Peyer's patch (tissue), 4 donors: ENCODE measurements at regions not wholly inside any gene's neighbourhood (a gene's known extent, or its start where the extent isn't known, plus 50 kb on each side); places are given as distances from the start of the nearest gene placed in this dataset.

Source experiments
- DNase-seq, 3 donors: peaks; one replicate each; pipeline ENCODE4 v3.0.0-alpha.2; 2017 to 2019
- H3K27ac ChIP-seq, 4 donors: fragments of 200-600 bp; sonication (generic); one replicate each; pipeline ENCODE4 v1.5.1; 2016 to 2019
- H3K27me3 ChIP-seq, 2 donors: fragments of 200-600 bp; sonication (generic); one replicate each; pipeline ENCODE4 v1.5.1; 2019
- H3K36me3 ChIP-seq, 3 donors: fragments of 200-600 bp; sonication (generic); one replicate each; pipeline ENCODE4 v1.5.1; 2016 to 2019
- H3K4me1 ChIP-seq, 4 donors: fragments of 200-600 bp; sonication (generic); one replicate each; pipeline ENCODE4 v1.5.1; 2016 to 2019
- H3K4me3 ChIP-seq, 4 donors: fragments of 200-600 bp; sonication (generic); 1 replicate in 3 of 4; 2 replicates in 1 of 4; pipeline ENCODE4 v1.5.1; 2016 to 2019; ENCODE audit warnings: mild to moderate bottlenecking in 1 of 4
- H3K9me3 ChIP-seq, 4 donors: fragments of 200-600 bp; sonication (generic); one replicate each; pipeline ENCODE4 v1.5.1; 2016 to 2019; ENCODE audit warnings: mild to moderate bottlenecking in 1 of 4
- POLR2A ChIP-seq, 2 donors: fragments of 450-650 bp; IDR thresholded peaks; one replicate each; pipeline ENCODE4 v1.5.1; 2017; ENCODE audit warnings: antibody characterized with exemption in 2 of 2, mild to moderate bottlenecking in 2 of 2, moderate library complexity in 2 of 2
- TF ChIP-seq, protein P1 (sequence below), 6 experiments: fragments of 450-650 bp in 4 of 6; fragments of 200-600 bp in 2 of 6; sonication (generic) in 1 of 6; IDR thresholded peaks; one replicate each; pipeline ENCODE4 v1.5.1; 2017 to 2019; ENCODE audit warnings: antibody characterized with exemption in 6 of 6, mild to moderate bottlenecking in 3 of 6, moderate library complexity in 1 of 6

DNA sequence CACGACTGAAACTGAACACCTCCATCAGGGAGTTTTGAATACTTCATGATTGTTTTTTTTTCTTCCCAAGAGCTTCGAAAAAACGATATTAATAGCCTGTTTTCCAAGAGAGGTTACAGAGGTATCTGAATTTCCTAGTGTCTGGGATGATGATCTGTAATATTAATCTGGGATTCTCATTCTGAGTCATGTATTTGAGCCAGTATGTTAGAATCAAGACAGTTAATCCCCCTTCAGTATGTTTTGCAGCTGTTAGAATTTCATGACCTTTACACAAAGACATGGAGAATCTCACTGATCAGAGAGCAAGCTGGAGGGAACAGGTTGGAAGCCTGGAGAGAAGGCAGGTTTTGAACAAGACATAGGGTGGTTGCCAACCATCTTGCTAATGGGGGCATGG, 234.5 kb upstream of the GAP43 start:
- no peak for DNase-seq
- TF ChIP-seq, protein P1, sequence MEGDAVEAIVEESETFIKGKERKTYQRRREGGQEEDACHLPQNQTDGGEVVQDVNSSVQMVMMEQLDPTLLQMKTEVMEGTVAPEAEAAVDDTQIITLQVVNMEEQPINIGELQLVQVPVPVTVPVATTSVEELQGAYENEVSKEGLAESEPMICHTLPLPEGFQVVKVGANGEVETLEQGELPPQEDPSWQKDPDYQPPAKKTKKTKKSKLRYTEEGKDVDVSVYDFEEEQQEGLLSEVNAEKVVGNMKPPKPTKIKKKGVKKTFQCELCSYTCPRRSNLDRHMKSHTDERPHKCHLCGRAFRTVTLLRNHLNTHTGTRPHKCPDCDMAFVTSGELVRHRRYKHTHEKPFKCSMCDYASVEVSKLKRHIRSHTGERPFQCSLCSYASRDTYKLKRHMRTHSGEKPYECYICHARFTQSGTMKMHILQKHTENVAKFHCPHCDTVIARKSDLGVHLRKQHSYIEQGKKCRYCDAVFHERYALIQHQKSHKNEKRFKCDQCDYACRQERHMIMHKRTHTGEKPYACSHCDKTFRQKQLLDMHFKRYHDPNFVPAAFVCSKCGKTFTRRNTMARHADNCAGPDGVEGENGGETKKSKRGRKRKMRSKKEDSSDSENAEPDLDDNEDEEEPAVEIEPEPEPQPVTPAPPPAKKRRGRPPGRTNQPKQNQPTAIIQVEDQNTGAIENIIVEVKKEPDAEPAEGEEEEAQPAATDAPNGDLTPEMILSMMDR (IDR thresholded peaks at IDR 0.05) = no peak
- TF ChIP-seq POLR2A (IDR thresholded peaks at IDR 0.05) = no peak

DNA sequence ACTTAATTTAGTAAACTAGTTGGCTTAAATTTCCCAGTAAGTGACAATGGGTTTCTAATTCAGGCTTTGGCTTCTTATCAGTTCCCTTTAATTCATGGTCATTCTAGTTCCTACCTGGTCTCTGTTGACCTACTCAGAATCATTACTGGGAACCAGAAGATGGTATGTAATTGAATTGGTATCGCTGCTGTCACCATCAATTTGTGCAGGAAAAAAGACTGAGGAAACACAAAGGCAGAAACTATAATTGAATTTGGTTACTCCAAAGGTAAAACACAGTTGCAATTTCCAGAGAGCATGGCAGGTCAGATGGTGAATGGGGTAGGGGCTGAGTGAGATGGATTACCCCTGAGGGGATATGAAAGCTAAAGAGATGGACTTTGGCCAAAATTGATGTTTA, 226.5 kb upstream of the GAP43 start:
- H3K4me1 ChIP-seq = no peaks in the 10 kb centered on the region
- no peak for DNase-seq
- no peaks in the 10 kb centered on the region for H3K36me3 ChIP-seq
- H3K27me3 ChIP-seq = no peaks in the 10 kb centered on the region
- TF ChIP-seq, protein P1 (IDR thresholded peaks at IDR 0.05) = no peak
- TF ChIP-seq POLR2A (IDR thresholded peaks at IDR 0.05) = no peak
- H3K9me3 ChIP-seq = no peaks in the 10 kb centered on the region
- no peak overlapping the region for H3K4me3 ChIP-seq
- no peak overlapping the region for H3K27ac ChIP-seq

More for the DNA sequence above, 234.5 kb upstream of the GAP43 start:
- no peak overlapping the region for H3K27ac ChIP-seq
- H3K9me3 ChIP-seq = no peaks in the 10 kb centered on the region
- no peaks in the 10 kb centered on the region for H3K4me1 ChIP-seq
- no peaks in the 10 kb centered on the region for H3K27me3 ChIP-seq
- H3K36me3 ChIP-seq = no peaks in the 10 kb centered on the region
- no peak overlapping the region for H3K4me3 ChIP-seq

DNA sequence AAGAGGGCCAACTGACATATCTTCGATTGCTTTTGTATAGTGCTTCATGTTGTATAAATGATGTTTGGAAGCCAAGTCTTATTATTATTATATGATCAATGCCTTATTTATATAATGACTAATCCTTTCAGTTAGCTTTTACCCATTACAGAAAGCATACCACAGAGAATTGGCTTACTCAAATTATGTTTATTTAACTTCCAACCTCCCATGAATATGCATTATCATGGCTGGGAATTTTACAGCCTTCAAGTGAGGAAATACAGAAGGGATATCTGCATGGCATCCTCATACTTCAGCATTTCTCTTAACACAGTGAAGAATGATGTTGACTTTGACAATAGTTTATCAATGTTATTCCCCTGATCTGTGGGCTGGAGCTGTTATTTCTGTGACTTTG, 225.9 kb upstream of the GAP43 start:
- H3K4me3 ChIP-seq = no peak overlapping the region
- H3K27me3 ChIP-seq = no peaks in the 10 kb centered on the region
- no peaks in the 10 kb centered on the region for H3K4me1 ChIP-seq
- no peak for DNase-seq
- no peak overlapping the region for H3K27ac ChIP-seq
- TF ChIP-seq, protein P1 (IDR thresholded peaks at IDR 0.05) = no peak
- no peak for TF ChIP-seq POLR2A (IDR thresholded peaks at IDR 0.05)
- H3K9me3 ChIP-seq = no peaks in the 10 kb centered on the region
- no peaks in the 10 kb centered on the region for H3K36me3 ChIP-seq

DNA sequence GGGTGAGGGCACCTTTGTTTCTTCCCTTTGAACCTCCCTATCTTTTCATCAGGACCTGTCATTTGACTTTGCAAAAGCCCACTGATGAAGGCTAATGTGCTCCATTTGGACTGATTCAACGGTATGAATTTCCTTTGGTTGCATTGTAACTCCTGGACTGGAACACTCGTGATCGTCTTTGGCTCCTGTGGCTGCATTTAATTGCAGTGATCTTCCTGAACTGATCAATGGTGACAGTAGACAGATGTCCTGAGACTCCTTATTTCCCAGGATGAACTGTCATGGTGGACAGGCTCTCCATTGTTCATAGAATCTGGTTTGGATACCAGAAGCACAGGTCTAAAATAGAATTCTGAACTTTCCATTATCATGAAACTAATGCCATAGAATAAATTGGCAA, 224.8 kb upstream of the GAP43 start:
- Histone ChIP-seq H3K36me3 (no peaks in the 10 kb centered on the region), H3K9me3 (no peaks in the 10 kb centered on the region), H3K4me1 (no peaks in the 10 kb centered on the region), H3K27me3 (no peaks in the 10 kb centered on the region), H3K4me3 (no peak overlapping the region), H3K27ac (no peak overlapping the region)
- DNase-seq = no peak
- TF ChIP-seq POLR2A (IDR thresholded peaks at IDR 0.05) = no peak
- TF ChIP-seq, protein P1 (IDR thresholded peaks at IDR 0.05) = no peak

DNA sequence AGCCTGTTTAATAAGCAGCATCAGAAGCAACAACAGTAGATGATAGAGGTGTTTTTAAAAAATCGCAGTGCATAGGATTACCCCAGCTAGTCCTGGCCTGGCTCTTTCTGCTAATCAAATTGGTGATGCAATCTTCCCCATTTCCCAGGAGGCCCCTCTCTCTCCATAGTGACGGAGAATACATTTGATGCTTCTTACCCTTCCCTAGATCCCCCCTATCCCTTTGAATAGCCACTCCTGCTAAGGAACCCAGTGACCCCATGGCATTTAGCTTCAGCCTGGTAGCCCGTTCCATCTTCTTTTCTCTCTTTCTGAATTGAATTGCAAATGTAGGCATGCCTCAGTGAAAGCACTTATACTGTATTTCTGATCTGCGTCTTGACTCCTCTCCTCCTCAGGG, 223.6 kb upstream of the GAP43 start:
- TF ChIP-seq POLR2A (IDR thresholded peaks at IDR 0.05) = no peak
- TF ChIP-seq, protein P1 (IDR thresholded peaks at IDR 0.05) = no peak
- DNase-seq = no peak

DNA sequence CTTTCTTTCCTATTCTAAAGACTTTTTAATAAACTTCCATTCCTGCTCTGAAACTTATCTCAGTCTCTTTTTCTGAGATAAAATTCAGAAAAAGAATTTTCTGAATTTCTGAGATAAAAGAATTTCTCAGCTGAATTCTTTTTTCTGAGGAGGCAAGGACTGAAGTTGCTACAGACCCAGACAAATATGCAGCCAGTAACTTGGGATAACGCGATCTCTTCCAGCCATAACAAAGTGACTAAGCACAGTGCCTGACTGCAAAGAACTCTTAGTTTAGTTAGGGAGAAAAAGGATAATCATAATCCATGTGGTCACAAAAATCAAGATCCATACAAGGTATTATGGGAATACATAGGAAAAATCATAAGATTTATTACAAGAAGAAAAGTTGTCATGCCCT, 222.0 kb upstream of the GAP43 start:
- H3K36me3 ChIP-seq = no peaks in the 10 kb centered on the region
- no peaks in the 10 kb centered on the region for H3K27me3 ChIP-seq
- H3K27ac ChIP-seq = no peak overlapping the region
- no peaks in the 10 kb centered on the region for H3K9me3 ChIP-seq
- no peak overlapping the region for H3K4me3 ChIP-seq
- TF ChIP-seq, protein P1 (IDR thresholded peaks at IDR 0.05) = no peak
- TF ChIP-seq POLR2A (IDR thresholded peaks at IDR 0.05) = no peak
- DNase-seq = no peak
- no peaks in the 10 kb centered on the region for H3K4me1 ChIP-seq

More for the DNA sequence above, 223.6 kb upstream of the GAP43 start:
- Histone ChIP-seq H3K9me3 (no peaks in the 10 kb centered on the region), H3K4me1 (no peaks in the 10 kb centered on the region), H3K27me3 (no peaks in the 10 kb centered on the region), H3K4me3 (no peak overlapping the region), H3K36me3 (no peaks in the 10 kb centered on the region), H3K27ac (no peak overlapping the region)
